Daoy (cell line): ENCODE measurements at regions not wholly inside any gene's neighbourhood (a gene's known extent, or its start where the extent isn't known, plus 50 kb on each side); places are given as distances from the start of the nearest gene placed in this dataset.
"Not testable (repeated sequence)": the region's sequence is repeated elsewhere in the genome, so short reads cannot be mapped to it uniquely, and the experiment has no call there.

Experiments used
- DNase-seq: peaks from one replicate; pipeline ENCODE4 v3.0.0-alpha.2; 2015; ENCODE audit warnings: low read depth

- peak; percentile 48 for DNase-seq
Measured at GRCh38 chr9:124084087-124084486, 72.5 kb downstream of the LHX2 start.

GRCh38 chr9:124087226-124087625, 75.7 kb downstream of the LHX2 start:
- DNase-seq = no peak

GRCh38 chr9:124088476-124088837, 76.9 kb downstream of the LHX2 start:
- no peak for DNase-seq

- DNase-seq = not testable (repeated sequence)
Measured at GRCh38 chr9:124089631-124090488, 78.3 kb downstream of the LHX2 start.

- DNase-seq = peak; percentile 56
Measured at GRCh38 chr9:124098141-124098905, 86.8 kb downstream of the LHX2 start.

GRCh38 chr9:124099860-124100259, 88.3 kb downstream of the LHX2 start:
- DNase-seq = no peak

GRCh38 chr9:124101215-124101968, 89.8 kb downstream of the LHX2 start:
- DNase-seq = no peak

GRCh38 chr9:124101969-124102345, 90.4 kb downstream of the LHX2 start:
- DNase-seq = no peak

- no peak for DNase-seq
Measured at GRCh38 chr9:124102363-124102762, 90.8 kb downstream of the LHX2 start.

- DNase-seq = no peak
Measured at GRCh38 chr9:124105266-124105665, 93.7 kb downstream of the LHX2 start.

GRCh38 chr9:124108216-124108615, 96.6 kb downstream of the LHX2 start:
- DNase-seq = no peak

- peak; percentile 79 for DNase-seq
Measured at GRCh38 chr9:124110307-124110915, 98.8 kb downstream of the LHX2 start.

- DNase-seq = no peak
Measured at GRCh38 chr9:124116683-124117363, 105.3 kb downstream of the LHX2 start.

- no peak for DNase-seq
Measured at GRCh38 chr9:124118894-124119293, 107.3 kb downstream of the LHX2 start.

- DNase-seq = no peak
Measured at GRCh38 chr9:124120272-124120671, 108.7 kb downstream of the LHX2 start.

- DNase-seq = no peak
Measured at GRCh38 chr9:124121725-124122124, 110.2 kb downstream of the LHX2 start.

GRCh38 chr9:124122321-124122720, 110.8 kb downstream of the LHX2 start:
- no peak for DNase-seq

GRCh38 chr9:124122813-124123462, 111.4 kb downstream of the LHX2 start:
- peak; percentile 52 for DNase-seq

GRCh38 chr9:124123621-124124020, 112.1 kb downstream of the LHX2 start:
- not testable (repeated sequence) for DNase-seq

GRCh38 chr9:124124729-124125650, 113.4 kb downstream of the LHX2 start:
- no peak for DNase-seq
